ENCODE measurements at regions not wholly inside any gene's neighbourhood (a gene's known extent, or its start where the extent isn't known, plus 50 kb on each side); places are given as distances from the start of the nearest gene placed in this dataset.

DNA sequence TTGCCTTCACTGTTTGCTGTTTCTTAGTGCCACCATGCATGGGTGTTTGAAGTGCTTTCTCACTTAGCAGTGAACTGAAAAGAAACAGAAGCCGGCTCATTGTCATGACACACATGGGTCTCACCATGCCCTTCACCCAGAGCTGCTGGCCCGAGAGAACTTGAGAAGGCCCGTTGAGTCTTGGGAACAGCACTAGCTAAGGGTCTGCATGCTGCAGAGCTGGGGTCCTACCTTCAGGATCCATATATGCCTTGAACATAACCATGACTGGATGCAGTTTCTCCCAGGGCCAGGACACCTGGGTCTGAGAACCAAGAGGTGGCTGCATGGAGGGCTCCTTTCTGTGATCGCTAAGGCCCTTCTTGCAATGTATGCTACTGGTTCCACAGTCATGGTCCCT is 245.5 kb upstream of the HS6ST1 start:
- peaks cover 17% of the 10 kb centered on the region for H3K4me1 ChIP-seq (replicated peaks; ENCODE audit: insufficient read depth)
- TF ChIP-seq, protein P1, sequence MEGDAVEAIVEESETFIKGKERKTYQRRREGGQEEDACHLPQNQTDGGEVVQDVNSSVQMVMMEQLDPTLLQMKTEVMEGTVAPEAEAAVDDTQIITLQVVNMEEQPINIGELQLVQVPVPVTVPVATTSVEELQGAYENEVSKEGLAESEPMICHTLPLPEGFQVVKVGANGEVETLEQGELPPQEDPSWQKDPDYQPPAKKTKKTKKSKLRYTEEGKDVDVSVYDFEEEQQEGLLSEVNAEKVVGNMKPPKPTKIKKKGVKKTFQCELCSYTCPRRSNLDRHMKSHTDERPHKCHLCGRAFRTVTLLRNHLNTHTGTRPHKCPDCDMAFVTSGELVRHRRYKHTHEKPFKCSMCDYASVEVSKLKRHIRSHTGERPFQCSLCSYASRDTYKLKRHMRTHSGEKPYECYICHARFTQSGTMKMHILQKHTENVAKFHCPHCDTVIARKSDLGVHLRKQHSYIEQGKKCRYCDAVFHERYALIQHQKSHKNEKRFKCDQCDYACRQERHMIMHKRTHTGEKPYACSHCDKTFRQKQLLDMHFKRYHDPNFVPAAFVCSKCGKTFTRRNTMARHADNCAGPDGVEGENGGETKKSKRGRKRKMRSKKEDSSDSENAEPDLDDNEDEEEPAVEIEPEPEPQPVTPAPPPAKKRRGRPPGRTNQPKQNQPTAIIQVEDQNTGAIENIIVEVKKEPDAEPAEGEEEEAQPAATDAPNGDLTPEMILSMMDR (conservative IDR thresholded peaks at IDR 0.05), result no peak
- no peak for TF ChIP-seq EZH2 (IDR thresholded peaks at IDR 0.05; ENCODE audit: low read depth)
- no peaks in the 10 kb centered on the region for H3K9me3 ChIP-seq (ENCODE audit: insufficient read depth, low read depth)
- H2AFZ ChIP-seq, result no peak overlapping the region
- H3F3A ChIP-seq (ENCODE audit: insufficient read depth, low read depth), result no peaks in the 10 kb centered on the region
- no peak overlapping the region for H3K4me3 ChIP-seq
- no TSS peak for BruUV-seq (replicated peaks)
- POLR2A ChIA-PET (ENCODE audit: unreplicated experiment), result no interaction called here
- no peaks in the 10 kb centered on the region for H4K20me1 ChIP-seq (ENCODE audit: insufficient read depth)
- intact Hi-C loops (cut with micrococcal nuclease; ENCODE audit: unreplicated experiment), result no loop called here
- H3K4me2 ChIP-seq, result no peak overlapping the region
- H3K36me3 ChIP-seq (ENCODE audit: low read depth), result no peaks in the 10 kb centered on the region
- CTCF ChIA-PET, result no interaction called here
- no peaks in the 10 kb centered on the region for H3K79me2 ChIP-seq (ENCODE audit: low read depth)
- H3K9me2 ChIP-seq (ENCODE audit: insufficient read depth), result no peaks in the 10 kb centered on the region
- H3K27ac ChIP-seq, result no peak overlapping the region
- no peak for DNase-seq
- no peaks in the 10 kb centered on the region for H3K27me3 ChIP-seq (ENCODE audit: insufficient read depth, low read depth)

DNA sequence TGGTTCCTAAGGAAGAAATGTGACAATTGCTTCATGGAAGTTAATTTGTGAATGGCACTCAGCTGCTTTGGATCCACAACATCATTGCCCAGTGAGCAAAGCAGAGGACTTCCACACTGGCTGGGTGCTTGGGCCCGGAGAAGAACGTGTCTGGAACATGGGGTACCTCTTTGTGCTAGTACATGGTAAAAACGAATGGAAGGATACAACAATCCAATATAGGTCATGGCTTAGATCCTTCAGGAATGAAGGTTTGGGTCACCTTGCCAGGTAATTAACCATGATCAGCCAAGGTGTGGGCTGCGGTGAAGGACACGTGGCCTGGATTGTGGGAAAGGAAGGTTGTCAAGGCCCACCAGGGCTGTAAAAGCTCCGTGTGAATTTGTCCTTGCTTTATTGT is 245.9 kb upstream of the HS6ST1 start:
- Histone ChIP-seq H3K4me2 (no peak overlapping the region), H3K9me3 (ENCODE audit: insufficient read depth, low read depth) (no peaks in the 10 kb centered on the region), H3K27me3 (ENCODE audit: insufficient read depth, low read depth) (no peaks in the 10 kb centered on the region), H2AFZ (no peak overlapping the region), H3K9me2 (ENCODE audit: insufficient read depth) (no peaks in the 10 kb centered on the region), H3K4me3 (no peak overlapping the region), H3K27ac (no peak overlapping the region), H4K20me1 (ENCODE audit: insufficient read depth) (no peaks in the 10 kb centered on the region), H3K79me2 (ENCODE audit: low read depth) (no peaks in the 10 kb centered on the region), H3K36me3 (ENCODE audit: low read depth) (no peaks in the 10 kb centered on the region), H3F3A (ENCODE audit: insufficient read depth, low read depth) (no peaks in the 10 kb centered on the region), H3K4me1 (replicated peaks; ENCODE audit: insufficient read depth) (peaks cover 13% of the 10 kb centered on the region)
- POLR2A ChIA-PET (ENCODE audit: unreplicated experiment), result no interaction called here
- DNase-seq, result no peak
- no TSS peak for BruUV-seq (replicated peaks)
- TF ChIP-seq EZH2 (IDR thresholded peaks at IDR 0.05; ENCODE audit: low read depth), result no peak
- intact Hi-C loops (cut with micrococcal nuclease; ENCODE audit: unreplicated experiment), result no loop called here
- CTCF ChIA-PET, result no interaction called here

DNA sequence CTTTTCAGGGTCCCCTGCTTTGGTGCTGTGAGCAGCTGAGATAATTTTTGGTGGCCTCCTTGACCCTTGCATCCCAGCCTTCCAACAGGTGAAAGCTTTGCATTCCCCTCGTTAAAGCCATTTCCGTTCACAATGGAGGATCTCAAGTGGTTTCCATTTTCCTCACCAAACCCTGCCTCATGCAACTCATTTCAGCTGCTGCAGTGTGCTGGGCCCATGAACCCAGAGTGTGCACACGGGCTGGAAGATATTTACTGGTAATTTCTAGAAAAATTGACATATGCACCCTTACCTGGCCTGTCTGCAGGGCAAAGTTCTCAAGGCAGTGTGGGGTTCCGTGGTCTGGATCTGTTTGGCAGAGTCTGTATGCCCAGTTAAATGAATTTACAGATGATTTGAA is 246.8 kb upstream of the HS6ST1 start:
- TF ChIP-seq, protein P1 (conservative IDR thresholded peaks at IDR 0.05), result no peak
- TF ChIP-seq EZH2 (IDR thresholded peaks at IDR 0.05; ENCODE audit: low read depth), result no peak
- CTCF ChIA-PET, result no interaction called here

DNA sequence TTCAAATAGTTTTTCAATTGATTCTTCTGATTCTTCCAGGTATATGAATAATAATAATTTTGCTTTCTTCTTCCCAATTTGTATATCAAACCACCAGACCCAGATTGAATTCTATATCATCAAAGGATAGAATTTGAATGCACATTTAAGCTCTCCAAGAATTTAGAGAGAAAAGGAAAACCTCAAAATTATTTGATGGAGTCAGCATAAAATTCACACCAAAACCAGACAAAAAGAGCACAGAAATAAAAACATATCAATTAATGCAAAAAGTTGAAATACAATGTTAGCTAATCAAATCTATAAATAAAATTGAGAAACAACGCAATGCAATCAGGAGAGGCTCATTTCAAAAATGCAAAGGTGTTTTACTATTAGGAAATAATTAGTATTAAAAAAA is 248.0 kb upstream of the HS6ST1 start:
- POLR2A ChIA-PET (ENCODE audit: unreplicated experiment), result no interaction called here
- BruUV-seq (replicated peaks), result no TSS peak
- intact Hi-C loops (cut with micrococcal nuclease; ENCODE audit: unreplicated experiment), result no loop called here

More for the DNA sequence above, 246.8 kb upstream of the HS6ST1 start:
- H3K4me3 ChIP-seq, result no peak overlapping the region
- no peak for DNase-seq
- no peak overlapping the region for H2AFZ ChIP-seq
- no peaks in the 10 kb centered on the region for H3K9me3 ChIP-seq (ENCODE audit: insufficient read depth, low read depth)
- intact Hi-C loops (cut with micrococcal nuclease; ENCODE audit: unreplicated experiment), result no loop called here
- H3K27me3 ChIP-seq (ENCODE audit: insufficient read depth, low read depth), result no peaks in the 10 kb centered on the region
- H4K20me1 ChIP-seq (ENCODE audit: insufficient read depth), result no peaks in the 10 kb centered on the region
- BruUV-seq (replicated peaks), result no TSS peak
- H3K79me2 ChIP-seq (ENCODE audit: low read depth), result no peaks in the 10 kb centered on the region
- no peak overlapping the region for H3K27ac ChIP-seq
- H3K36me3 ChIP-seq (ENCODE audit: low read depth), result no peaks in the 10 kb centered on the region
- H3K4me2 ChIP-seq, result no peak overlapping the region
- peaks cover 13% of the 10 kb centered on the region for H3K4me1 ChIP-seq (replicated peaks; ENCODE audit: insufficient read depth)
- H3K9me2 ChIP-seq (ENCODE audit: insufficient read depth), result no peaks in the 10 kb centered on the region
- no peaks in the 10 kb centered on the region for H3F3A ChIP-seq (ENCODE audit: insufficient read depth, low read depth)
- POLR2A ChIA-PET (ENCODE audit: unreplicated experiment), result no interaction called here

More for the DNA sequence above, 248.0 kb upstream of the HS6ST1 start:
- Histone ChIP-seq H3K4me1 (replicated peaks; ENCODE audit: insufficient read depth) (peaks cover 13% of the 10 kb centered on the region), H3K4me2 (no peak overlapping the region), H3F3A (ENCODE audit: insufficient read depth, low read depth) (no peaks in the 10 kb centered on the region), H2AFZ (no peak overlapping the region), H3K27me3 (ENCODE audit: insufficient read depth, low read depth) (no peaks in the 10 kb centered on the region; the same call in 1 of the 2 replicates), H3K36me3 (ENCODE audit: low read depth) (no peaks in the 10 kb centered on the region), H3K27ac (no peak overlapping the region), H3K9me2 (ENCODE audit: insufficient read depth) (no peaks in the 10 kb centered on the region), H3K9me3 (ENCODE audit: insufficient read depth, low read depth) (no peaks in the 10 kb centered on the region), H3K79me2 (ENCODE audit: low read depth) (no peaks in the 10 kb centered on the region), H3K4me3 (no peak overlapping the region), H4K20me1 (ENCODE audit: insufficient read depth) (no peaks in the 10 kb centered on the region)
- DNase-seq, result no peak
- TF ChIP-seq EZH2 (IDR thresholded peaks at IDR 0.05; ENCODE audit: low read depth), result no peak
- TF ChIP-seq, protein P1 (conservative IDR thresholded peaks at IDR 0.05), result no peak
- CTCF ChIA-PET, result no interaction called here
